H1 (cell line): ENCODE measurements at regions not wholly inside any gene's neighbourhood (a gene's known extent, or its start where the extent isn't known, plus 50 kb on each side); places are given as distances from the start of the nearest gene placed in this dataset.

Experiments
- CEBPB ChIP-seq: IDR thresholded peaks from 2 replicates; pipeline ENCODE4 v1.6.1; 2012; ENCODE audit warnings: low read depth, low read length
- CHD1 ChIP-seq: IDR thresholded peaks from 2 replicates; pipeline ENCODE4 v1.6.1; 2012; ENCODE audit warnings: low read depth, low read length, improper control_type of control experiment
- CHD2 ChIP-seq: IDR thresholded peaks from 2 replicates; pipeline ENCODE4 v1.6.1; 2012; ENCODE audit warnings: low read length, improper control_type of control experiment
- CTCF ChIP-seq, 3 experiments: IDR thresholded peaks; 1 replicate in 2 of 3; 2 replicates in 1 of 3; pipeline versions ENCODE4 v1.5.1 to v1.6.1; 2011; ENCODE audit warnings: low read length in 3 of 3, mild to moderate bottlenecking in 3 of 3, inconsistent platforms in 2 of 3, low read depth in 1 of 3, moderate library complexity in 1 of 3; ENCODE audit not compliant: insufficient read depth in 1 of 3; ENCODE audit errors: control extremely low read depth in 1 of 3
- GABPA ChIP-seq: IDR thresholded peaks from 2 replicates; pipeline ENCODE4 v1.6.1; 2011; ENCODE audit warnings: mild to moderate bottlenecking, low read length, moderate library complexity, borderline replicate concordance; ENCODE audit not compliant: insufficient read depth
- HDAC6 ChIP-seq: IDR thresholded peaks from one replicate; pipeline ENCODE4 v1.7.1; 2012; ENCODE audit warnings: low read depth, mild to moderate bottlenecking, inconsistent platforms, low read length, moderate library complexity
- KDM1A ChIP-seq: fragments of 200-600, 300-600 bp; sonication (generic); IDR thresholded peaks from 2 replicates; pipeline ENCODE4 v1.7.1; 2016; ENCODE audit warnings: mild to moderate bottlenecking, low read length, borderline replicate concordance
- MAFK ChIP-seq: IDR thresholded peaks from 2 replicates; pipeline ENCODE4 v1.6.1; 2012; ENCODE audit warnings: low read depth, mild to moderate bottlenecking, improper control_type of control experiment, low read length
- PHF8 ChIP-seq: fragments of 200-600 bp; sonication (generic); conservative IDR thresholded peaks from 2 replicates; pipeline ENCODE4 v1.7.1; 2012; ENCODE audit warnings: low read depth, mild to moderate bottlenecking, inconsistent platforms, low read length, moderate library complexity
- POLR2A ChIP-seq, 2 experiments: IDR thresholded peaks; 1 replicate in 1 of 2; 2 replicates in 1 of 2; pipeline ENCODE4 v1.6.1; 2011; ENCODE audit warnings: low read depth in 2 of 2, low read length in 2 of 2, mild to moderate bottlenecking in 2 of 2; ENCODE audit errors: control extremely low read depth in 1 of 2
- POLR2AphosphoS5 ChIP-seq: IDR thresholded peaks from 2 replicates; pipeline ENCODE4 v1.6.1; 2011; ENCODE audit warnings: low read depth, low read length
- RAD21 ChIP-seq, 2 experiments: IDR thresholded peaks in 1 of 2; conservative IDR thresholded peaks in 1 of 2; 2 replicates each; pipeline ENCODE4 v1.6.1; 2011; ENCODE audit warnings: low read depth in 2 of 2, low read length in 2 of 2, improper control_type of control experiment in 1 of 2, inconsistent platforms in 1 of 2, mild to moderate bottlenecking in 1 of 2, moderate library complexity in 1 of 2
- ZNF274 ChIP-seq: IDR thresholded peaks from 2 replicates; pipeline ENCODE4 v1.7.0; 2012; ENCODE audit warnings: low read length, borderline replicate concordance; ENCODE audit errors: extremely low read depth

GRCh38 chr9:95586326-95586725 lies 69.6 kb upstream of the PTCH1 start:
- TF ChIP-seq KDM1A (no peak), CEBPB (no peak), POLR2A (IDR thresholded peaks at IDR 0.05; ENCODE audit: control extremely low read depth in 1 of 2, low read depth in 2 of 2, low read length in 2 of 2) (no peak), CTCF (IDR thresholded peaks at IDR 0.05; ENCODE audit: control extremely low read depth in 1 of 3, insufficient read depth in 1 of 3, low read depth in 1 of 3, low read length in 3 of 3) (no peak), HDAC6 (no peak), POLR2AphosphoS5 (no peak), CHD2 (no peak), MAFK (no peak), PHF8 (no peak), RAD21 (IDR thresholded peaks at IDR 0.05 in 1 of 2, conservative IDR thresholded peaks at IDR 0.05 in 1 of 2; ENCODE audit: low read depth in 2 of 2, low read length in 2 of 2) (no peak), CHD1 (no peak), ZNF274 (no peak), GABPA (no peak)
